ENCODE measurements at regions not wholly inside any gene's neighbourhood (a gene's known extent, or its start where the extent isn't known, plus 50 kb on each side); places are given as distances from the start of the nearest gene placed in this dataset.

- no peaks in the 10 kb centered on the region for H3K9me3 ChIP-seq (ENCODE audit: severe bottlenecking)
- DNase-seq: peak; percentile 52
- no peak overlapping the region for H3K4me3 ChIP-seq (ENCODE audit: low read depth, low read length)
- H3K27ac ChIP-seq: peak overlapping the region; percentile 24; the same call in 1 of the 2 replicates
- no peaks in the 10 kb centered on the region for H3K36me3 ChIP-seq
- TF ChIP-seq, protein P1, sequence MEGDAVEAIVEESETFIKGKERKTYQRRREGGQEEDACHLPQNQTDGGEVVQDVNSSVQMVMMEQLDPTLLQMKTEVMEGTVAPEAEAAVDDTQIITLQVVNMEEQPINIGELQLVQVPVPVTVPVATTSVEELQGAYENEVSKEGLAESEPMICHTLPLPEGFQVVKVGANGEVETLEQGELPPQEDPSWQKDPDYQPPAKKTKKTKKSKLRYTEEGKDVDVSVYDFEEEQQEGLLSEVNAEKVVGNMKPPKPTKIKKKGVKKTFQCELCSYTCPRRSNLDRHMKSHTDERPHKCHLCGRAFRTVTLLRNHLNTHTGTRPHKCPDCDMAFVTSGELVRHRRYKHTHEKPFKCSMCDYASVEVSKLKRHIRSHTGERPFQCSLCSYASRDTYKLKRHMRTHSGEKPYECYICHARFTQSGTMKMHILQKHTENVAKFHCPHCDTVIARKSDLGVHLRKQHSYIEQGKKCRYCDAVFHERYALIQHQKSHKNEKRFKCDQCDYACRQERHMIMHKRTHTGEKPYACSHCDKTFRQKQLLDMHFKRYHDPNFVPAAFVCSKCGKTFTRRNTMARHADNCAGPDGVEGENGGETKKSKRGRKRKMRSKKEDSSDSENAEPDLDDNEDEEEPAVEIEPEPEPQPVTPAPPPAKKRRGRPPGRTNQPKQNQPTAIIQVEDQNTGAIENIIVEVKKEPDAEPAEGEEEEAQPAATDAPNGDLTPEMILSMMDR (IDR thresholded peaks at IDR 0.05; ENCODE audit: low read depth, low read length): no peak
- no peaks in the 10 kb centered on the region for H3K27me3 ChIP-seq (ENCODE audit: insufficient read depth, low read depth, severe bottlenecking)
Observed at GRCh38 chr2:41775366-41776025, 272.3 kb upstream of the PKDCC start.

DNA sequence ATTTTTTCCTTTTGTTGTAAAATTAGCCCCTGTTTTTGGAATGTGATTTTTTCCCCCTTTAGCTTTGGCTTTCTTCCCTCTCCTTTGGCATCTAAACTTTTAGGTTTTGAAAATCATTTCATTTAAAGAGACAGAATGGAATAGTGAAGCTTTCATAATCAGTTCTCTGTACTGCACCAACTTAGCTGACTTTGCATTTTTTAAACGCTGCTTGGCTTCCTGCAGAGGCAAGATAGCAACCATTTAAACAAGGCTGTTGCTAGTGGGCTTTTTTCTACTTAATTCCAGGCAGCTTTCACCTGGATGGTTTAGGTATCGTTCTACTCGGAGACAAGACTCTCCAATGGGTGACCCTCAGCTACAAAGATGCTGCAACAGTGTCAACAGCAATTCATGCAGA is 267.9 kb upstream of the PKDCC start:
- no peak for DNase-seq
- TF ChIP-seq, protein P1 (IDR thresholded peaks at IDR 0.05; ENCODE audit: low read depth, low read length): no peak
- Histone ChIP-seq H3K4me3 (ENCODE audit: low read depth, low read length) (no peak overlapping the region), H3K36me3 (no peaks in the 10 kb centered on the region), H3K9me3 (ENCODE audit: severe bottlenecking) (no peaks in the 10 kb centered on the region), H3K27me3 (ENCODE audit: insufficient read depth, low read depth, severe bottlenecking) (no peaks in the 10 kb centered on the region), H3K27ac (no peak overlapping the region)

DNA sequence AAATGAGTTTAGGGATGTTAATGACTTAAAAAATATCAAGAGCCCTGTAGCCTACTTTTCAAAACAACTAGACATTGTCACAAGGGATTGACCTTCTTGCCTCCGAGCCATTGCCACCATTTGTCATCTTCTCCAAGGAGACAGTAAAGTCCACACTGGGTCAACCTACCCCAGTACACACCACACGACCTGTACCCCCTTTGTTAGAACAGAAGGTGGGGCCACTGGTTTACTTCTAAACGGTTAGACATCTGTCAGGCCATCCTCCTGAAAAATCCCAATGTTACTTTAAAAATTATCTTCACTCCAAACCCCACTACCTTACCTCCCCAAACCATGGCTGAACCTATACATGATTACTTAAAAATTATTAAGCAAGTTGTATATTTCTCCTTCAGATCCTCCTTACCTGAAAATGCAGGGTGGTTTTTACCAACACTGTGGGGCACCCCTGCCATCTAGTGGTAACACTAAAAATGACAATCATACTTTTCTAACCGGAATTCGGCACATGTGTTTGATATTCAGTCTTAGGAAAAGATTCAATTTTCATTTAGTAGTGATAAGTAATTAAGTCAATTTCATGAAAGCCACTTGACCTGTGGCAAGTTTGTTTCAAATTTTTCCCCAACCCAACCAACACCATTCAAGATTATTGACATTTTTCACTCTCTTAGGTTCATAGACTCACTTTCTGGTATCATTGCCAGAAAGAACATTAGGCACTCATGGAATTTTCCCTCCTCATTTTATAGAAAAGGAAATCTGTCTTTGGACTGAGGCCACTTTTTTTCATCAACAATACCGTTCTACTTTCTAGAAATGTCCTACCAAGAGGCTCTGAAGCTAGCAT is 265.3 kb upstream of the PKDCC start:
- no peak overlapping the region for H3K4me3 ChIP-seq (ENCODE audit: low read depth, low read length)
- no peaks in the 10 kb centered on the region for H3K9me3 ChIP-seq (ENCODE audit: severe bottlenecking)
- peak; percentile 27 for DNase-seq
- no peak overlapping the region for H3K27ac ChIP-seq
- no peaks in the 10 kb centered on the region for H3K36me3 ChIP-seq
- H3K27me3 ChIP-seq (ENCODE audit: insufficient read depth, low read depth, severe bottlenecking): no peaks in the 10 kb centered on the region
- TF ChIP-seq, protein P1 (IDR thresholded peaks at IDR 0.05; ENCODE audit: low read depth, low read length): peak; percentile 49

DNA sequence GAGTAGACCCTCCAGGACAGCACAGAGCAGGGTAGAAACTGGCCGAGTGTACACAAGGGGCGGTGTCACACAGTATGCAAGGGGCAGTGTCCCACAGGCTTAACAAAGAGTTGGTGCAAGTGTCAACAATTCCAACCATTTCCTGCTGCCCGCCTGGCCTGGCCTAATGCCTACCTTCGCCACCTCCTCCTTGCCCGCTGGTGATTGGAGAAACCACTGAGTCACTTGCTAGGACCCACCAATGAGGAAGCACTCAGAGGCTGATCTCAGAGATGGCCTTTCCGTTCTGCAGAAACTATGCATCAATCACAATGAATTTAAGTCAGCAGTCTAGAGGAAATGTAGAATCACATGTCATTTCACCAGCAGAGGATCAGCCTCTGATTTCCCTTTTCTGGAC is 263.3 kb upstream of the PKDCC start:
- H3K36me3 ChIP-seq: no peaks in the 10 kb centered on the region
- no peak overlapping the region for H3K4me3 ChIP-seq (ENCODE audit: low read depth, low read length)
- H3K27me3 ChIP-seq (ENCODE audit: insufficient read depth, low read depth, severe bottlenecking): no peaks in the 10 kb centered on the region
- H3K27ac ChIP-seq: no peak overlapping the region
- no peak for DNase-seq
- no peaks in the 10 kb centered on the region for H3K9me3 ChIP-seq (ENCODE audit: severe bottlenecking)
- TF ChIP-seq, protein P1 (IDR thresholded peaks at IDR 0.05; ENCODE audit: low read depth, low read length): no peak

GRCh38 chr2:41785251-41786022 is 262.4 kb upstream of the PKDCC start:
- H3K9me3 ChIP-seq (ENCODE audit: severe bottlenecking): no peaks in the 10 kb centered on the region
- no peak overlapping the region for H3K27ac ChIP-seq
- H3K36me3 ChIP-seq: no peaks in the 10 kb centered on the region
- TF ChIP-seq, protein P1 (IDR thresholded peaks at IDR 0.05; ENCODE audit: low read depth, low read length): no peak
- no peak for DNase-seq
- no peaks in the 10 kb centered on the region for H3K27me3 ChIP-seq (ENCODE audit: insufficient read depth, low read depth, severe bottlenecking)
- no peak overlapping the region for H3K4me3 ChIP-seq (ENCODE audit: low read depth, low read length)
